K562 (cell line): ENCODE measurements at regions not wholly inside any gene's neighbourhood (a gene's known extent, or its start where the extent isn't known, plus 50 kb on each side); places are given as distances from the start of the nearest gene placed in this dataset.

ENCODE experiments used
- ATAC-seq: fragments of 200-7000 bp; cut with Tn5 transposase; 3 replicates; pipeline ENCODE4 v1.9.1; 2020; ENCODE audit warnings: moderate library complexity
- BruUV-seq: library from RNA; stranded (reverse); fragments of 400-500 nt; replicated peaks from 2 replicates; lab custom pipeline; 2021; lab: Mats Ljungman, UMichigan
- CTCF ChIA-PET: fragments of 300-600 bp; formaldehyde crosslinking; extraction: SDS; loops from one replicate; lab custom pipeline; 2021; ENCODE audit warnings: low intra/inter-chr PET ratio; lab: Yijun Ruan, JAX
- POLR2A ChIA-PET: fragments of 300-600, 350-650 bp; sonication (Branson Sonifier 250); formaldehyde crosslinking; extraction: SDS; loops from one replicate; lab custom pipeline; 2021; ENCODE audit warnings: antibody characterized with exemption, inconsistent platforms; lab: Yijun Ruan, JAX
- DNase-seq, 4 experiments: peaks; one replicate each; pipeline versions ENCODE4 v3.0.0 to v3.0.0-alpha.2; 2011 to 2018; ENCODE audit warnings: low spot score in 3 of 4, mixed read lengths in 3 of 4; ENCODE audit errors: extremely low read depth in 1 of 4
- FAIRE-seq: peaks from 2 replicates; lab custom pipeline; 2011; peaks lifted over from hg19 to GRCh38; lab: Jason Lieb, UNC
- H2AFZ ChIP-seq: 2 replicates; pipeline ENCODE4 v1.6.0; 2011; ENCODE audit warnings: low read depth, low read length, control low read depth, inconsistent platforms
- H3K27ac ChIP-seq: fragments of 200-600 bp; 3 replicates; pipeline ENCODE4 v1.8.0; 2011; ENCODE audit warnings: low read depth, mild to moderate bottlenecking, control low read depth, inconsistent platforms, low read length, moderate library complexity, mixed read lengths; ENCODE audit errors: extremely low read depth
- H3K27me3 ChIP-seq, 2 experiments: fragments of 300-600 bp in 1 of 2; 2 replicates in 1 of 2; 3 replicates in 1 of 2; pipeline versions ENCODE4 v1.6.0 to v1.8.0; 2011; ENCODE audit warnings: inconsistent platforms in 2 of 2, low read length in 2 of 2, mild to moderate bottlenecking in 1 of 2, mixed read lengths in 1 of 2, moderate library complexity in 1 of 2; ENCODE audit not compliant: control insufficient read depth in 2 of 2, insufficient read depth in 2 of 2
- H3K36me3 ChIP-seq: fragments of 300-600 bp; 3 replicates; pipeline ENCODE4 v1.8.0; 2011; ENCODE audit warnings: mild to moderate bottlenecking, low read length, inconsistent platforms; ENCODE audit not compliant: control insufficient read depth, insufficient read depth
- H3K4me1 ChIP-seq, 2 experiments: fragments of 200-600 bp in 1 of 2; replicated peaks in 1 of 2; 2 replicates in 1 of 2; 3 replicates in 1 of 2; pipeline versions ENCODE4 v1.5.1 to v1.8.0; 2011; ENCODE audit warnings: inconsistent platforms in 2 of 2, low read length in 2 of 2, mild to moderate bottlenecking in 1 of 2, mixed read lengths in 1 of 2, moderate library complexity in 1 of 2; ENCODE audit not compliant: control insufficient read depth in 2 of 2, insufficient read depth in 2 of 2
- H3K4me2 ChIP-seq: 2 replicates; pipeline ENCODE4 v1.6.1; 2011; ENCODE audit warnings: low read length, control low read depth, inconsistent platforms, mixed read lengths; ENCODE audit not compliant: insufficient read depth
- H3K4me3 ChIP-seq: fragments of 200-600 bp; sonication (generic), shearing (Covaris generic); 2 replicates; pipeline ENCODE4 v1.5.1; 2016; ENCODE audit warnings: control low read depth, inconsistent platforms
- H3K79me2 ChIP-seq: fragments of 200-600 bp; 3 replicates; pipeline ENCODE4 v1.8.0; 2011; ENCODE audit warnings: low read length, inconsistent platforms; ENCODE audit not compliant: control insufficient read depth, insufficient read depth
- H3K9ac ChIP-seq, 2 experiments: 2 replicates each; pipeline versions ENCODE4 v1.6.0 to v1.6.1; 2011; ENCODE audit warnings: low read depth in 2 of 2, low read length in 2 of 2, control low read depth in 1 of 2, inconsistent platforms in 1 of 2, mild to moderate bottlenecking in 1 of 2, mixed read lengths in 1 of 2; ENCODE audit not compliant: insufficient read depth in 1 of 2
- H3K9me1 ChIP-seq: one replicate; pipeline ENCODE4 v1.6.0; 2011; ENCODE audit warnings: inconsistent platforms, mild to moderate bottlenecking, low read length, moderate library complexity; ENCODE audit not compliant: control insufficient read depth, insufficient read depth
- H3K9me3 ChIP-seq: replicated peaks from 2 replicates; pipeline ENCODE4 v1.5.1; 2011; ENCODE audit warnings: low read depth, low read length, inconsistent platforms; ENCODE audit not compliant: control insufficient read depth, insufficient read depth
- H4K20me1 ChIP-seq: replicated peaks from 2 replicates; pipeline ENCODE4 v1.6.1; 2011; ENCODE audit warnings: low read length, inconsistent platforms, mixed read lengths; ENCODE audit not compliant: control insufficient read depth, insufficient read depth
- JUNB ChIP-seq: fragments of 450-650 bp; formaldehyde crosslinking; conservative IDR thresholded peaks from 2 replicates; pipeline ENCODE4 v1.4.0; 2020; ENCODE audit warnings: mild to moderate bottlenecking
- MED1 ChIP-seq: sonication (generic); formaldehyde crosslinking; IDR thresholded peaks from 2 replicates; pipeline ENCODE4 v1.8.1; 2023; ENCODE audit warnings: missing genetic modification reagents, borderline replicate concordance
- NCOA6 ChIP-seq: fragments of 450-650 bp; IDR thresholded peaks from 2 replicates; pipeline ENCODE4 v1.6.1; 2017; ENCODE audit warnings: mild to moderate bottlenecking
- NUFIP1 ChIP-seq: fragments of 450-650 bp; IDR thresholded peaks from 2 replicates; pipeline ENCODE4 v1.6.1; 2018; ENCODE audit not compliant: partially characterized antibody
- SETDB1 ChIP-seq: IDR thresholded peaks from one replicate; pipeline ENCODE4 v1.6.1; 2012; ENCODE audit warnings: low read length, control low read depth, inconsistent platforms
- SMAD2 ChIP-seq: fragments of 150-350 bp; IDR thresholded peaks from 2 replicates; pipeline ENCODE4 v1.6.1; 2014; ENCODE audit warnings: low read depth, mild to moderate bottlenecking, low read length
- SMAD3 ChIP-seq: fragments of 450-650 bp; formaldehyde crosslinking; conservative IDR thresholded peaks from 2 replicates; pipeline ENCODE4 v1.4.0; 2020; ENCODE audit warnings: mild to moderate bottlenecking
- SREBF2 ChIP-seq: sonication (generic); formaldehyde crosslinking; IDR thresholded peaks from 2 replicates; pipeline ENCODE4 v1.4.0; 2020; ENCODE audit warnings: mild to moderate bottlenecking, missing genetic modification reagents
- ZNF165 ChIP-seq: fragments of 250-450 bp; sonication (Bioruptor Pico); IDR thresholded peaks from 2 replicates; pipeline ENCODE4 v1.4.0; 2020; ENCODE audit warnings: borderline replicate concordance
- ZNF24 ChIP-seq: fragments of 450-650 bp; IDR thresholded peaks from 2 replicates; pipeline ENCODE4 v1.6.1; 2016
- ZNF644 ChIP-seq: fragments of 200-800 bp; sonication (Bioruptor generic); IDR thresholded peaks from 2 replicates; pipeline ENCODE4 v1.6.1; 2016; ENCODE audit warnings: low read depth, missing genetic modification characterization, missing compliant biosample characterization
- WGBS: fragments of 100-300 bp; shearing (Covaris generic); methylation state at CpG from one replicate; pipeline ENCODE4 v1.1.6; 2016; ENCODE audit warnings: low coverage, mixed read lengths; ENCODE audit not compliant: insufficient coverage; ENCODE audit errors: missing lambda C conversion rate; 5-methylcytosine and 5-hydroxymethylcytosine counted together
- in situ Hi-C: fragments of 300-500 bp; cut with MboI; formaldehyde crosslinking; loops from 4 replicates; pipeline ENCODE4 v1.15.0; 2018; ENCODE audit warnings: inconsistent platforms, mixed read lengths
- intact Hi-C: fragments of 100-400 bp; cut with micrococcal nuclease; formaldehyde crosslinking; loops from 2 replicates; pipeline ENCODE4 v1.14.2; 2022
- TF ChIP-seq, protein P1 (sequence below): fragments of 150-350 bp; conservative IDR thresholded peaks from 2 replicates; pipeline ENCODE4 v1.6.1; 2014; ENCODE audit warnings: low read length
- TF ChIP-seq, protein P2 (sequence below): sonication (generic); formaldehyde crosslinking; IDR thresholded peaks from 2 replicates; pipeline ENCODE4 v1.8.0; 2022; ENCODE audit warnings: mild to moderate bottlenecking, low read depth, missing genetic modification reagents

DNA sequence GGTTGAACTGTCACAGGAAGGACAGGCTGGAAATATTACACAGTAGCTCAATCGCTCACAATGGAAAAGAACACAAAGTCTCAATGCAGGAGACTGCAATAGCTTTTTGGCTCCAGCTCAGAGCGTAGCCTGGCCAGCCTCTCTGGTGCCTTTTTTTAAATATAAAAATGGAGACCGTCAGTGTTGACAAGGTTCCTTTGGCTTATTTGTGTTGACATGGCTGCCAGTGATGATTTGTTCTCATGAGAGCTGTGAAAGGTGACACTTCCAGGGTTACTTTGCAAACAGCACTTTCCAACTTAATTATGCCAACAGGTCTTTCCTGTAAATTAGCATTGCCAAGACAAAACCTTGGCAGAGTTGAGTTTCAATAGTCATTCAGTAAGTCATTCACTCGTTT, 70.8 kb downstream of the KCNE4 start:
- Histone ChIP-seq H3K4me1 (no peaks in the 10 kb centered on the region), H3K27me3 (no peaks in the 10 kb centered on the region), H4K20me1 (no peaks in the 10 kb centered on the region), H3K27ac (no peak overlapping the region), H3K9me3 (no peaks in the 10 kb centered on the region), H3K4me3 (no peak overlapping the region), H3K4me2 (no peak overlapping the region), H2AFZ (no peak overlapping the region), H3K36me3 (no peaks in the 10 kb centered on the region), H3K9ac (no peak overlapping the region), H3K79me2 (no peaks in the 10 kb centered on the region), H3K9me1 (no peaks in the 10 kb centered on the region)
- intact Hi-C loops: no loop called here
- no peak for DNase-seq
- TF ChIP-seq SMAD2 (no peak), ZNF165 (CRISPR knock-in tag) (no peak), SMAD3 (CRISPR knock-in tag) (no peak), ZNF24 (no peak), SETDB1 (no peak), JUNB (CRISPR knock-in tag) (no peak), SREBF2 (CRISPR knock-in tag) (no peak), NUFIP1 (no peak), ZNF644 (tag) (no peak), NCOA6 (no peak), MED1 (CRISPR knock-in tag) (no peak)
- TF ChIP-seq, protein P1, sequence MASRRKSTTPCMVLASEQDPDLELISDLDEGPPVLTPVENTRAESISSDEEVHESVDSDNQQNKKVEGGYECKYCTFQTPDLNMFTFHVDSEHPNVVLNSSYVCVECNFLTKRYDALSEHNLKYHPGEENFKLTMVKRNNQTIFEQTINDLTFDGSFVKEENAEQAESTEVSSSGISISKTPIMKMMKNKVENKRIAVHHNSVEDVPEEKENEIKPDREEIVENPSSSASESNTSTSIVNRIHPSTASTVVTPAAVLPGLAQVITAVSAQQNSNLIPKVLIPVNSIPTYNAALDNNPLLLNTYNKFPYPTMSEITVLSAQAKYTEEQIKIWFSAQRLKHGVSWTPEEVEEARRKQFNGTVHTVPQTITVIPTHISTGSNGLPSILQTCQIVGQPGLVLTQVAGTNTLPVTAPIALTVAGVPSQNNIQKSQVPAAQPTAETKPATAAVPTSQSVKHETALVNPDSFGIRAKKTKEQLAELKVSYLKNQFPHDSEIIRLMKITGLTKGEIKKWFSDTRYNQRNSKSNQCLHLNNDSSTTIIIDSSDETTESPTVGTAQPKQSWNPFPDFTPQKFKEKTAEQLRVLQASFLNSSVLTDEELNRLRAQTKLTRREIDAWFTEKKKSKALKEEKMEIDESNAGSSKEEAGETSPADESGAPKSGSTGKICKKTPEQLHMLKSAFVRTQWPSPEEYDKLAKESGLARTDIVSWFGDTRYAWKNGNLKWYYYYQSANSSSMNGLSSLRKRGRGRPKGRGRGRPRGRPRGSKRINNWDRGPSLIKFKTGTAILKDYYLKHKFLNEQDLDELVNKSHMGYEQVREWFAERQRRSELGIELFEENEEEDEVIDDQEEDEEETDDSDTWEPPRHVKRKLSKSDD: no peak
- TF ChIP-seq, protein P2, sequence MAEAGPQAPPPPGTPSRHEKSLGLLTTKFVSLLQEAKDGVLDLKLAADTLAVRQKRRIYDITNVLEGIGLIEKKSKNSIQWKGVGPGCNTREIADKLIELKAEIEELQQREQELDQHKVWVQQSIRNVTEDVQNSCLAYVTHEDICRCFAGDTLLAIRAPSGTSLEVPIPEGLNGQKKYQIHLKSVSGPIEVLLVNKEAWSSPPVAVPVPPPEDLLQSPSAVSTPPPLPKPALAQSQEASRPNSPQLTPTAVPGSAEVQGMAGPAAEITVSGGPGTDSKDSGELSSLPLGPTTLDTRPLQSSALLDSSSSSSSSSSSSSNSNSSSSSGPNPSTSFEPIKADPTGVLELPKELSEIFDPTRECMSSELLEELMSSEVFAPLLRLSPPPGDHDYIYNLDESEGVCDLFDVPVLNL: no peak
- no peak for FAIRE-seq
- no peak for ATAC-seq
- BruUV-seq: no TSS peak
- ChIA-PET CTCF (no interaction called here), POLR2A (interaction anchor here (0.5 to 1.2 kb wide), 2 partner anchors 8 to 865 kb away, joined by 3 to 7 read pairs; no protein-coding TSS in a partner anchor)
- WGBS: 0% methylated on average over 4 of the region's 4 CpGs
- in situ Hi-C loops: no loop called here
